CD4-positive, alpha-beta memory T cell (primary cell): ENCODE measurements at regions not wholly inside any gene's neighbourhood (a gene's known extent, or its start where the extent isn't known, plus 50 kb on each side); places are given as distances from the start of the nearest gene placed in this dataset.
"Not testable (repeated sequence)": the region's sequence is repeated elsewhere in the genome, so short reads cannot be mapped to it uniquely, and the experiment has no call there.

Source experiments
- CTCF ChIA-PET: fragments of 350-600 bp; sonication (Branson Sonifier 250); formaldehyde crosslinking; loops from one replicate; lab custom pipeline; 2021; ENCODE audit warnings: inconsistent platforms; ENCODE audit not compliant: partially characterized antibody; lab: Charles Lee
- POLR2A ChIA-PET: fragments of 350-600 bp; sonication (Branson Sonifier 250); formaldehyde crosslinking; loops from one replicate; lab custom pipeline; 2021; ENCODE audit not compliant: partially characterized antibody; lab: Charles Lee
- DNase-seq, 5 donors: peaks; one replicate each; pipeline versions ENCODE4 v3.0.0 to v3.0.0-alpha.2; 2020 to 2022; ENCODE audit warnings: mixed read lengths in 1 of 5
- H3K27ac ChIP-seq: one replicate; pipeline ENCODE4 v1.7.0; 2013; ENCODE audit warnings: low read depth, low read length
- H3K27me3 ChIP-seq: 2 replicates; pipeline ENCODE4 v1.7.0; 2013; ENCODE audit warnings: mild to moderate bottlenecking, low read length, moderate library complexity; ENCODE audit not compliant: insufficient read depth
- H3K36me3 ChIP-seq: 2 replicates; pipeline ENCODE4 v1.7.0; 2013; ENCODE audit warnings: mild to moderate bottlenecking, low read length, moderate library complexity; ENCODE audit not compliant: insufficient read depth
- H3K4me1 ChIP-seq: 2 replicates; pipeline ENCODE4 v1.7.0; 2013; ENCODE audit warnings: mild to moderate bottlenecking, low read length, moderate library complexity; ENCODE audit not compliant: insufficient read depth
- H3K4me3 ChIP-seq, 2 donors: one replicate each; pipeline ENCODE4 v1.7.0; 2013; ENCODE audit warnings: low read length in 2 of 2, mild to moderate bottlenecking in 1 of 2
- H3K9me3 ChIP-seq, 2 donors: one replicate each; pipeline ENCODE4 v1.7.0; 2013; ENCODE audit warnings: low read length in 2 of 2, control low read depth in 1 of 2; ENCODE audit not compliant: control insufficient read depth in 1 of 2
- H3K27ac Mint-ChIP-seq, 7 donors: one replicate each; pipeline ENCODE4 v1.8.0; 2020 to 2021; ENCODE audit warnings: mixed read lengths in 7 of 7, mild to moderate bottlenecking in 6 of 7, inconsistent platforms in 3 of 7, moderate library complexity in 3 of 7
- H3K27me3 Mint-ChIP-seq, 2 donors: one replicate each; pipeline ENCODE4 v1.8.0; 2020 to 2021; ENCODE audit warnings: mixed read lengths in 2 of 2
- H3K36me3 Mint-ChIP-seq, 2 donors: one replicate each; pipeline ENCODE4 v1.8.0; 2020 to 2021; ENCODE audit warnings: mixed read lengths in 2 of 2, inconsistent platforms in 1 of 2, mild to moderate bottlenecking in 1 of 2
- H3K4me1 Mint-ChIP-seq, 4 donors: one replicate each; pipeline ENCODE4 v1.8.0; 2020 to 2021; ENCODE audit warnings: mixed read lengths in 4 of 4, mild to moderate bottlenecking in 1 of 4
- H3K4me3 Mint-ChIP-seq, 8 donors: one replicate each; pipeline ENCODE4 v1.8.0; 2020 to 2021; ENCODE audit warnings: mixed read lengths in 8 of 8, mild to moderate bottlenecking in 7 of 8, moderate library complexity in 6 of 8, inconsistent platforms in 3 of 8
- H3K9me3 Mint-ChIP-seq, 8 donors: one replicate each; pipeline ENCODE4 v1.8.0; 2020 to 2021; ENCODE audit warnings: mixed read lengths in 8 of 8, mild to moderate bottlenecking in 5 of 8, inconsistent platforms in 3 of 8, moderate library complexity in 1 of 8
- intact Hi-C: fragments of 100-400 bp; cut with micrococcal nuclease; formaldehyde crosslinking; loops from one replicate; pipeline ENCODE4 v1.15.1; 2023

DNA sequence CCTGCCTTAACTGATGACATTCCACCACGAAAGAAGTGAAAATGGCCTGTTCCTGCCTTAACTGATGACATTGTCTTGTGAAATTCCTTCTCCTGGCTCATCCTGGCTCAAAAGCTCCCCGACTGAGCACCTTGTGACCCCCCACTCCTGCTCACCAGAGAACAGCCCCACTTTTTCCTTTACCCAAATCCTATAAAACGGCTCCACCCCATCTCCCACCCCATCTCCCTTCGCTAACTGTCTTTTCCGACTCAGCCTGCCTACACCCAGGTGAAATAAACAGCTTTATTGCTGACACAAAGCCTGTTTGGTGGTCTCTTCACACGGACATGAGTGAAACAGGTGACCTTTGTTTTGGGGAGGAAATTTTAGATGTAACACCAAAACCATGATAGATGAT, 674.4 kb downstream of the TLE1 start:
- H3K27me3 ChIP-seq, intact Hi-C loops, H3K27ac ChIP-seq, CTCF ChIA-PET, H3K27ac Mint-ChIP-seq, POLR2A ChIA-PET, H3K9me3 ChIP-seq, H3K36me3 ChIP-seq, H3K4me1 Mint-ChIP-seq, H3K4me1 ChIP-seq, DNase-seq, H3K4me3 Mint-ChIP-seq, H3K36me3 Mint-ChIP-seq, H3K4me3 ChIP-seq, H3K27me3 Mint-ChIP-seq: not testable (repeated sequence)
- peaks cover 3 to 15% (median 8%) of the 10 kb centered on the region in 8 donors for H3K9me3 Mint-ChIP-seq

DNA sequence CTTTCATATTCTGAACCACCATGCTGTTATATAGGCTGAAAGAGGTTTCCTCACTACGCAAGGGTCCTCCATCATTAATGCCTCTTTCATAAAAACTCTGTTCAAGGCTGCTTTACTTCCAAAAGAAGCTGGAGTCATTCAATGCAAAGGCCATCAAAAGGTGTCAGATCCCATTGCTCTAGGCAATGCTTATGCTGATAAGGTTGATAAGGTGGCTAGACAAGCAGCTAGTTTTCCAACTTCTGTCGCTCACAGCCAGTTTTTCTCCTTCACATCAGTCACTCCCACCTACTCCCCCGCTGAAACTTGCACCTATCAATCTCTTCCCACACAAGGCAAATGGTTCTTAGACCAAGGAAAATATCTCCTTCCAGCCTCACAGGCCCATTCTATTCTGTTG, 676.2 kb downstream of the TLE1 start:
- H3K4me1 ChIP-seq, H3K4me3 Mint-ChIP-seq, POLR2A ChIA-PET, H3K27ac ChIP-seq, H3K27ac Mint-ChIP-seq, H3K36me3 ChIP-seq, DNase-seq, H3K27me3 Mint-ChIP-seq, H3K36me3 Mint-ChIP-seq, H3K4me1 Mint-ChIP-seq, H3K4me3 ChIP-seq, H3K27me3 ChIP-seq, CTCF ChIA-PET, H3K9me3 ChIP-seq, intact Hi-C loops: not testable (repeated sequence)
- H3K9me3 Mint-ChIP-seq, result peaks cover 2 to 16% (median 9%) of the 10 kb centered on the region in 8 donors

DNA sequence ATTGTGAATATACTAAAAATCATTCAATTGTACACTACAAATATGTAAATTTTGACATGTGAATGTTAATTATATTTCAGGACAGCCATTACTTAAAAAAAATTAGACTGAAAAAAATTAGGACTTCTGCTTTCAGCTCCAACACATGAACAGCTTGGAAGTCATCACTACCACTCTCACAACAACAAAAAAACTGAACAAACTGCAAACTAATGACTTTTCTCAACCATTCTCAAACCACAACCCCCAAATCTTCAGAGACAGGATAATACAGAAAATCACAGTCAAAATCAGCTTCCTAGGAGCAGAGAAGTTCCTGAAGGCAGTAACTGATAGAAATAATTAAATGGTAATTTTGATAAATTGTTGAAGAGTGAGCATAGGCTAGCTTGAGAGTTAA, 686.4 kb downstream of the TLE1 start:
- no peak for DNase-seq
- ChIA-PET CTCF (no interaction called here), POLR2A (no interaction called here)
- Histone ChIP-seq H3K4me3 (no peak overlapping the region), H3K27ac (no peak overlapping the region), H3K4me1 (no peaks in the 10 kb centered on the region), H3K27me3 (no peaks in the 10 kb centered on the region), H3K36me3 (no peaks in the 10 kb centered on the region), H3K9me3 (no peaks in the 10 kb centered on the region)
- Mint-ChIP-seq H3K4me1 (no peaks in the 10 kb centered on the region), H3K27me3 (no peaks in the 10 kb centered on the region), H3K27ac (no peak overlapping the region), H3K9me3 (peaks cover 0 to 19% (median 11%) of the 10 kb centered on the region in 8 donors), H3K36me3 (no peaks in the 10 kb centered on the region), H3K4me3 (no peak overlapping the region)
- intact Hi-C loops, result no loop called here

DNA sequence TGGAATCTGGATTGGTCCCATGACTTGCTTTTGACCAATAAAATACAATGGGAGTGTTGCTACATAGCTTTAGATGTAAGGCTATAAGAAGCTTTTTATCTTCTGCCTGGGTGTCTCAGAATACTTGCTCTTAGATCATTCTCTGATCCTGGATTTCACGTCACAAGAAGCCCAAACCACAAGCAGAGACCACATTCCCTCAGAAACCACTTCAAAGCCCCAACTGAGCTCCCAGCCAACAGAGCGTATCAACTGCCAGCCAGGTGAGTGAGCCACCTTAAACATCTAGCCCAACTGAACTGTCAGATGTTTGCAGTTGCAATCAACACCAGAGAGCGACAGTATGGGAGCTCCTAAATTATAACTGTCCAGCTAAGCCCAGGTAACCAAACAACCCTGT, 687.1 kb downstream of the TLE1 start:
- Histone ChIP-seq H3K9me3 (no peaks in the 10 kb centered on the region), H3K4me1 (no peaks in the 10 kb centered on the region), H3K27ac (no peak overlapping the region), H3K36me3 (no peaks in the 10 kb centered on the region), H3K27me3 (no peaks in the 10 kb centered on the region), H3K4me3 (no peak overlapping the region)
- Mint-ChIP-seq H3K36me3 (no peaks in the 10 kb centered on the region), H3K27me3 (no peaks in the 10 kb centered on the region), H3K4me1 (no peaks in the 10 kb centered on the region), H3K9me3 (peaks cover 0 to 19% (median 11%) of the 10 kb centered on the region in 8 donors), H3K27ac (no peak overlapping the region), H3K4me3 (no peak overlapping the region)
- intact Hi-C loops, result no loop called here
- ChIA-PET POLR2A (no interaction called here), CTCF (no interaction called here)
- no peak for DNase-seq

DNA sequence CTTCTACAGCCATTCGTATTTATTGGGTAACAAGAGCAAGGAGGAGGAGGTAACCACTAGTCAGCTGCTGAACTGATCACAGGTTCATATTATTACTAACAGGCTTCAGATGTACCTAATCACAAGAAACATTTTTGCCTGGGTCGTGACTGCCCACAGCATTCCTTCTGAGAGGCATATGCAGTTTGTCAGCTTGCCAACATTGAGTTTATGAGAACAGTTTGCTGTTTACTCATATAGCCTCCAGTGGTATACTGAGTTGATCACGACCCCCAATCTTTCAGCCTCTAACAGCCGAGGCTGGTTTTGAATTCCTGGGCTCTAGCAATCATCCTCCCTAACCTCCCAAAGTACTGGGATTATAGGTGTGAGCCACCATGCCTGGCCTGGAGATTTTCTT, 693.6 kb downstream of the TLE1 start:
- intact Hi-C loops, result no loop called here
- H3K4me3 ChIP-seq, result no peak overlapping the region
- POLR2A ChIA-PET, result no interaction called here
- H3K27ac ChIP-seq, result no peak overlapping the region
- Mint-ChIP-seq H3K27ac (no peak overlapping the region), H3K27me3 (no peaks in the 10 kb centered on the region), H3K9me3 (peaks cover 0 to 9% (median 4%) of the 10 kb centered on the region in 8 donors), H3K4me1 (no peaks in the 10 kb centered on the region), H3K36me3 (no peaks in the 10 kb centered on the region), H3K4me3 (no peak overlapping the region)
- DNase-seq, result no peak
- H3K27me3 ChIP-seq, result no peaks in the 10 kb centered on the region
- CTCF ChIA-PET, result no interaction called here
- H3K9me3 ChIP-seq, result no peaks in the 10 kb centered on the region
- H3K36me3 ChIP-seq, result no peaks in the 10 kb centered on the region
- H3K4me1 ChIP-seq, result no peaks in the 10 kb centered on the region

DNA sequence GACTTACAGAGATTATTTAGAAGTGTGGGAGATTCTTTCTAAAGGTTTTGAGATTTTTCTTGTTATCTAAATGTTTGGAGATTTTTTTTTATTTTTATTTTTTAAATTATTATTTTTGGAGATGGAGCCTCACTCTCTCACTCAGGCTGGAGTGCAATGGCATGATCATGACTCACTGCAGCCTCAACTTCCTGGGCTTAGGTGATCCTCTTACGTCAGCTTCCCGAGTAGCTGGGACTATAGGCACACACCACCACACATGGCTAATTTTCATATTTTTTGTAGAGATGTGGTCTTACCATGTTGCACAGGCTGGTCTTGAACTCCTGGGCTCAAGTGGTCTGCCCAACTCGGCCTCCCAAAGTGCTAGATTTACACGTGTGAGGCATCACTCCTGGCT, 694.5 kb downstream of the TLE1 start:
- Histone ChIP-seq H3K27ac (no peak overlapping the region), H3K27me3 (no peaks in the 10 kb centered on the region), H3K4me3 (no peak overlapping the region), H3K4me1 (no peaks in the 10 kb centered on the region), H3K36me3 (no peaks in the 10 kb centered on the region), H3K9me3 (no peaks in the 10 kb centered on the region)
- Mint-ChIP-seq H3K9me3 (peaks cover 0 to 9% (median 0%) of the 10 kb centered on the region in 8 donors), H3K27ac (no peak overlapping the region), H3K4me1 (no peaks in the 10 kb centered on the region), H3K4me3 (no peak overlapping the region), H3K36me3 (no peaks in the 10 kb centered on the region), H3K27me3 (no peaks in the 10 kb centered on the region)
- DNase-seq, result no peak
- intact Hi-C loops, result no loop called here
- POLR2A ChIA-PET, result no interaction called here
- CTCF ChIA-PET, result no interaction called here

DNA sequence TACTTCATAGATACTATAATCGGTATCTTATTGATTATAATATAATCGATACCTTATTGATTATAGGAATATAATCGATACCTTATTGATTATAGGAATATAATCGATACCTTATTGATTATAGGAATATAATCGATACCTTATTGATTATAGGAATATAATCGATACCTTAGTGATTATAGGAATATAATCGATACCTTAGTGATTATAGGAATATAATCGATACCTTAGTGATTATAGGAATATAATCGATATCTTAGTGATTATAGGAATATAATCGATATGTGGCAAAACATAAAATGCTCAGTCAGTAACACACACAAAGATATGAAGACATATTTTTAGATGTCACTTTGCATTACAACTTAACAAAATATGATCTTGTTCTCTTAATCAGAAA, 703.8 kb downstream of the TLE1 start:
- H3K27ac ChIP-seq, H3K4me3 Mint-ChIP-seq, H3K27me3 Mint-ChIP-seq, CTCF ChIA-PET, intact Hi-C loops, POLR2A ChIA-PET, DNase-seq, H3K4me3 ChIP-seq, H3K36me3 ChIP-seq, H3K36me3 Mint-ChIP-seq, H3K27ac Mint-ChIP-seq, H3K27me3 ChIP-seq, H3K9me3 ChIP-seq, H3K4me1 Mint-ChIP-seq, H3K4me1 ChIP-seq: not testable (repeated sequence)
- peaks cover 0 to 11% (median 6%) of the 10 kb centered on the region in 8 donors for H3K9me3 Mint-ChIP-seq

DNA sequence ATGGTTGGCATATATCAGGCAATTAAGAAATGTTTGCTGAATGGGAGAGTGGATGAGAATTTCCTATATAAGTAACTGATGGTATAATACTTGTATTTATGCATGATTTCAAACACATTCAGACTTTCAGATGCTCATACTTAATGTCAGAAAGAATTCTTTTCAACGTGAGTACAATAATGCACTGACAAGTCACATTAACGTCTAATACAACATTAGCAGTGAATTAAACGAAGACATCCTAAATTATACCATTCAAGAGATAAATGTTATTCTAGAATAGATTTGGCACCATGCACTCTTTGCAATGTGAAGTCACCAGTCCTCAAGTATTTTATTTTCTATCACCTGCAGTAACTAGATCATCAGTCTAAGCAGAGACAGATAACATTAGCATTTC, 712.9 kb downstream of the TLE1 start:
- CTCF ChIA-PET, result no interaction called here
- no peak for DNase-seq
- Histone ChIP-seq H3K4me3 (no peak overlapping the region), H3K9me3 (peaks cover 0 to 4% of the 10 kb centered on the region in 2 donors), H3K27me3 (no peaks in the 10 kb centered on the region), H3K4me1 (no peaks in the 10 kb centered on the region), H3K36me3 (no peaks in the 10 kb centered on the region), H3K27ac (no peak overlapping the region)
- peaks cover 7 to 28% (median 20%) of the 10 kb centered on the region in 8 donors for H3K9me3 Mint-ChIP-seq
- H3K36me3 Mint-ChIP-seq, result no peaks in the 10 kb centered on the region
- POLR2A ChIA-PET, result no interaction called here
- no peak overlapping the region for H3K27ac Mint-ChIP-seq
- intact Hi-C loops, result no loop called here
- H3K4me1 Mint-ChIP-seq, result no peaks in the 10 kb centered on the region
- H3K27me3 Mint-ChIP-seq, result no peaks in the 10 kb centered on the region
- no peak overlapping the region for H3K4me3 Mint-ChIP-seq
